T-helper 2 cell treated with Interferon-gamma antibody and Interleukin-4, amounts not matched to agents 5 μg/mL and 100 μg/mL, for 36 hours (primary cell): ENCODE measurements at regions not wholly inside any gene's neighbourhood (a gene's known extent, or its start where the extent isn't known, plus 50 kb on each side); places are given as distances from the start of the nearest gene placed in this dataset.
"Not testable (repeated sequence)": the region's sequence is repeated elsewhere in the genome, so short reads cannot be mapped to it uniquely, and the experiment has no call there.

Experiments
- DNase-seq: peaks from one replicate; pipeline ENCODE4 v3.0.0; 2021; ENCODE audit warnings: low spot score
- H3K27ac Mint-ChIP-seq: one replicate; pipeline ENCODE4 v1.8.0; 2021; ENCODE audit warnings: mild to moderate bottlenecking, mixed read lengths
- H3K27me3 Mint-ChIP-seq: one replicate; pipeline ENCODE4 v1.8.0; 2021; ENCODE audit warnings: low read depth, mixed read lengths
- H3K36me3 Mint-ChIP-seq: one replicate; pipeline ENCODE4 v1.8.0; 2021; ENCODE audit warnings: low read depth, mixed read lengths
- H3K4me1 Mint-ChIP-seq: one replicate; pipeline ENCODE4 v1.8.0; 2021; ENCODE audit warnings: low read depth, mixed read lengths
- H3K4me3 Mint-ChIP-seq: one replicate; pipeline ENCODE4 v1.8.0; 2022; ENCODE audit warnings: mild to moderate bottlenecking, moderate library complexity, mixed read lengths
- H3K9me3 Mint-ChIP-seq: one replicate; pipeline ENCODE4 v1.8.0; 2021; ENCODE audit warnings: mixed read lengths

- H3K27ac Mint-ChIP-seq: no peak overlapping the region
- no peak for DNase-seq
- H3K9me3 Mint-ChIP-seq: peaks cover 40% of the 10 kb centered on the region
- no peaks in the 10 kb centered on the region for H3K36me3 Mint-ChIP-seq
- H3K4me1 Mint-ChIP-seq: no peaks in the 10 kb centered on the region
- no peaks in the 10 kb centered on the region for H3K27me3 Mint-ChIP-seq
- H3K4me3 Mint-ChIP-seq: no peak overlapping the region
Observed at GRCh38 chr4:63269156-63269555, 1140.1 kb downstream of the TECRL start.

DNA sequence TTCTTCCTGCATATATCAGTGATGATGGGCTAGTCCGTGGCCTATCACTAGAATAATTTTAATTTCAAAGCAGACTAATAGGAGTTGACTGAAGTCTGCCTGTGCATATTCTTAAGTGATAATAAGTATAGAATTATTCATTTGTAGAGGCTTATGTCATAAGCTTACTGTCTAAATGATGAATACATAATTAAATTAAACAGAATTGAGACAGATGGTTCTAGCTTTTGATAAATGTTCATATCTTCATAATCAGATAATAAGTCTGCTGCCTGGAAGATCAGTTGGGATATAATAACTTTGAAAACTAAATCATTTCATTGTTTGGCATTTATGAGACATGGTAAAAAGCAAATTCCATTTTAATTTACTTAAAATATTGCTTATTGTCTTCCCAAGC, 1175.6 kb downstream of the TECRL start:
- H3K4me3 Mint-ChIP-seq: no peak overlapping the region
- H3K36me3 Mint-ChIP-seq: no peaks in the 10 kb centered on the region
- no peak overlapping the region for H3K27ac Mint-ChIP-seq
- H3K4me1 Mint-ChIP-seq: no peaks in the 10 kb centered on the region
- H3K9me3 Mint-ChIP-seq: peaks cover 27% of the 10 kb centered on the region
- no peaks in the 10 kb centered on the region for H3K27me3 Mint-ChIP-seq
- no peak for DNase-seq

- Mint-ChIP-seq H3K4me1 (no peaks in the 10 kb centered on the region), H3K27me3 (no peaks in the 10 kb centered on the region), H3K4me3 (no peak overlapping the region), H3K9me3 (peaks cover 21% of the 10 kb centered on the region), H3K27ac (no peak overlapping the region), H3K36me3 (no peaks in the 10 kb centered on the region)
- DNase-seq: no peak
Observed at GRCh38 chr4:63232058-63232457, 1177.2 kb downstream of the TECRL start.

DNA sequence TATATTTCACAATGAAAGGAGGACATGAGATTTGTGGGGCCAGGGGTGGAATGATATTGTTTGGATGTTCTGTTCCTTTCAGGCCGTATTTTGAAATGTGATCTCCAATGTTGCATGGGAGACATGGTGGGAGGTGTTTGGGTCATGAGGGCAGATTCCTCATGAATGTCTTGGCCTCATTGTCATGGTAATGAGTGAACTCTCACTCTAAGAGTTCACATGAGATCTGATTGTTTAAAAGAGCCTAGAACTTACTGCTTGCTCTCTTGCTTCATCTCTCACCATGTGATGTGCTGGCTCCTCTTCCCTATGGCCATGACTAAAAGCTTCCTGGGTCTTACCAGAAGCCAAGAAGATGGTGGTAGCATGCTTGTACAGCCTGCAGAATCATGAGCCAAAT, 1183.0 kb downstream of the TECRL start:
- H3K27ac Mint-ChIP-seq: no peak overlapping the region
- no peak for DNase-seq
- H3K9me3 Mint-ChIP-seq: peaks cover 32% of the 10 kb centered on the region
- no peaks in the 10 kb centered on the region for H3K27me3 Mint-ChIP-seq
- H3K4me3 Mint-ChIP-seq: no peak overlapping the region
- no peaks in the 10 kb centered on the region for H3K4me1 Mint-ChIP-seq
- no peaks in the 10 kb centered on the region for H3K36me3 Mint-ChIP-seq

DNA sequence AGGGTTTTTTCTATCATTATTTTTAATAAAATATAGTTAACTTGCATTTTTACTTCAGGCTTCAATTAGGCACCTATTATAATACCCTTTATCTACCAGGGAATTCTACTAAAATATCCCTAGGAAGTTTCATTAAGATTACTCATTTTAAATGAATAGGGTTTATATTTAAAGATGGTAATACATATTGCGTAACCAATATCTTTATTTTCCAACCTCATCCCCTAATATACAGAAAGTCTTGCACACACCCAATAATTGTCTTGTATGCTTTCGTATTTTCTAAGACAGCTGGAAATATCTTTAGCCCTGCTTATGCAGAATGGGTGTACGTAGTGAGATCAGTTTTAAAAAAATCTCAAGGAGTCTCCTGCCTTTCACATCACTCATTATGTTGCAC, 1186.8 kb downstream of the TECRL start:
- Mint-ChIP-seq H3K27ac (no peak overlapping the region), H3K36me3 (no peaks in the 10 kb centered on the region), H3K9me3 (peaks cover 49% of the 10 kb centered on the region), H3K4me3 (no peak overlapping the region), H3K4me1 (no peaks in the 10 kb centered on the region), H3K27me3 (no peaks in the 10 kb centered on the region)
- DNase-seq: no peak

DNA sequence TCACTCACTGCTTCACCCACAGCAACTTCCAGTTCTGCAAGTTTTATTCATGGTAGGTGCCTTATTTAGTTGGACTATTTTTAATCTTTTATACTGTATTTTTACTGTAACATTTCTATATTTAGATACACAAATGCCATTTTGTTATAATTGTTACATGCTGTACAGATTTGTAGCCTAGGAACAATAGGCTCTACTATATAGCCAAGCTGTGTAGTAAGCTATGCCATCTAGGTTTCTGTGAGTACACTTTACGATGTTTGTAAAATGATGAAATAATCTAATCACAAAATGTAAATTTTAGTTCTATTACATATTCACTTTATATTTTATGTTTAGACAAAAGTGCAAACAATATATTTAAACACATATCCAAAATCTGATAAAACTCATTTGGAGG, 1187.8 kb downstream of the TECRL start:
- no peaks in the 10 kb centered on the region for H3K4me1 Mint-ChIP-seq

GRCh38 chr4:63218856-63219255, 1190.4 kb downstream of the TECRL start:
- no peaks in the 10 kb centered on the region for H3K36me3 Mint-ChIP-seq
- peaks cover 57% of the 10 kb centered on the region for H3K9me3 Mint-ChIP-seq
- no peak overlapping the region for H3K27ac Mint-ChIP-seq
- no peaks in the 10 kb centered on the region for H3K4me1 Mint-ChIP-seq
- DNase-seq: no peak
- no peaks in the 10 kb centered on the region for H3K27me3 Mint-ChIP-seq
- H3K4me3 Mint-ChIP-seq: no peak overlapping the region

More for the DNA sequence above, 1187.8 kb downstream of the TECRL start:
- DNase-seq: no peak
- no peak overlapping the region for H3K4me3 Mint-ChIP-seq
- H3K36me3 Mint-ChIP-seq: no peaks in the 10 kb centered on the region
- no peaks in the 10 kb centered on the region for H3K27me3 Mint-ChIP-seq
- peaks cover 54% of the 10 kb centered on the region for H3K9me3 Mint-ChIP-seq
- no peak overlapping the region for H3K27ac Mint-ChIP-seq

DNA sequence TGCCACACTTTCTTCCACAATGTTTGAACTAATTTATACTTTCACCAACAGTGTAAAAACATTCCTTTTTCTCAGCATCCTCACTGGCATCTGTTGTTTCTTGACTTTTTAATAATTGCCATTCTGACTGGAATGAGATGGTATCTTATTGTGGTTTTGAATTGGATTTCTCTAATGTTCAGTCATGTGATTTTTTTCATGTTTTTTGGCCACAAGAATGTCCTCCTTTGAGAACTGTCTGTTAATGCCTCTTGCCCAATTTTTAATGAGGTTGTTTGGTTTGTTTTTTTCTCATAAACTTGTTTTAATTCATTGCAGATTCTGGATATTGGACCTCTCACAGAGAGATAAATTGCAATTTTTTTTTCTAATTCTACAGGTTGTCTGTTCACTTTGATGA, 1195.2 kb downstream of the TECRL start:
- H3K27me3 Mint-ChIP-seq: no peaks in the 10 kb centered on the region
- H3K9me3 Mint-ChIP-seq: peaks cover 50% of the 10 kb centered on the region
- DNase-seq: no peak
- H3K36me3 Mint-ChIP-seq: no peaks in the 10 kb centered on the region
- H3K4me1 Mint-ChIP-seq: no peaks in the 10 kb centered on the region
- no peak overlapping the region for H3K4me3 Mint-ChIP-seq
- H3K27ac Mint-ChIP-seq: no peak overlapping the region

GRCh38 chr4:63211776-63212479, 1197.3 kb downstream of the TECRL start:
- Mint-ChIP-seq H3K27me3 (no peaks in the 10 kb centered on the region), H3K4me1 (no peaks in the 10 kb centered on the region), H3K4me3 (no peak overlapping the region), H3K36me3 (no peaks in the 10 kb centered on the region), H3K27ac (no peak overlapping the region), H3K9me3 (peaks cover 37% of the 10 kb centered on the region)
- no peak for DNase-seq

DNA sequence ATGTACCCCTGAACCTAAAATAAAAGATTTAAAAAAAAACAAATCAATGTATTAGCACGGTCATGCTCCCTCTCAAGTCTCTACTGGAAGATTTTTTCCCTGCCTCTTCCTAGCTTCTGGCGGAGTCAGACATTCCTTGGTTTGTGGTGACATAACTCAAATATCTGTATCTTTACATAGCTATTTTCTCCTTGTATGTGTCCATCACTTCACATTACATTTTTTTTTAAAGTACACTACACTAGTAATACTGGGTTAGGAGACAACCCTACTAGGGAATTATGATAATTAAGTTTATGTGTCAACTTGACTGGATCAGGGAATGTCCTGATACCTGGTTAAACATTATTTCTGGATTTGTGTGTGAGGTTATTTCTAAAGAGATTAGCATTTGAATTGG, 1197.9 kb downstream of the TECRL start:
- no peaks in the 10 kb centered on the region for H3K36me3 Mint-ChIP-seq
- no peak overlapping the region for H3K27ac Mint-ChIP-seq
- DNase-seq: no peak
- H3K9me3 Mint-ChIP-seq: peaks cover 32% of the 10 kb centered on the region
- H3K4me1 Mint-ChIP-seq: no peaks in the 10 kb centered on the region
- no peaks in the 10 kb centered on the region for H3K27me3 Mint-ChIP-seq
- H3K4me3 Mint-ChIP-seq: no peak overlapping the region

DNA sequence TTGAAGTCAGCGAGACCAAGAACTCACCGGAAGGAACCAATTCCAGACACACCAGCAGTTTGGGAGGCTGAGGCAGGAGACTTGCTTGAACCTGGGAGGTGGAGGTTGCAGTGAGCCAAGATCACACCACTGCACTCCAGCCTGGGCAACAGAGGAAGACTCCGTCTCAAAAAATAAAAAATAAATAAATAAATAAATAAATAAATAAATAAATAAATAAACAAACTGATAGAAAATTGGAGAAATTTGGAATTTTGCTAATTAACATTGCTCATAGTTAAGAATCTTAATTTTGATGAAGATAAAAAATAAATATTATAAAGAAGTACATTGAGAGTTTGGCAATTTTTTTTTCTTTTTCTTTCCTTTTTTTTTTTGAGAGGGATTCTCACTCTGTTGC, 1216.2 kb downstream of the TECRL start:
- not testable (repeated sequence) for H3K36me3 Mint-ChIP-seq, DNase-seq, H3K27ac Mint-ChIP-seq, H3K27me3 Mint-ChIP-seq, H3K4me1 Mint-ChIP-seq, H3K4me3 Mint-ChIP-seq
- H3K9me3 Mint-ChIP-seq: peaks cover 29% of the 10 kb centered on the region

GRCh38 chr4:63171341-63171740, 1237.9 kb downstream of the TECRL start:
- Mint-ChIP-seq H3K27me3 (no peaks in the 10 kb centered on the region), H3K27ac (no peak overlapping the region), H3K4me3 (no peak overlapping the region), H3K4me1 (no peaks in the 10 kb centered on the region), H3K36me3 (no peaks in the 10 kb centered on the region), H3K9me3 (peaks cover 30% of the 10 kb centered on the region)
- DNase-seq: no peak

DNA sequence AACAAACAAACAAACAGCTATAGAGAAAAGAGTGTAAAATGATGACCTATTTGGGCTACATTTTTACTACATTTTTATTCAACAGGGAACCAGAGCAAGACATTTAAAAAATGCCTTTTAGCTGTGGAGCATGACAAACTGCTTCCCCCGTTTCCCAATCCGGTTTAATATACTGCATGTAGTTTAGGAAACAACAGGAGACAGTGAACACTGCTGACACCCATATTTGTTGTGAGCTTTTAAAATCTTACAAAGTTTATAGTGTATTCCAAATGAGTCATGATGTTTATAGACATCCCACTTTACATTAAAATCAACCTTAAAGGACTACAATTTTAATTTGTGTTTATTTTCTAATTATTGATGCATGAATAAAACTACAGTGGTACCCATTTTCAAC, 1238.3 kb downstream of the TECRL start:
- no peak overlapping the region for H3K27ac Mint-ChIP-seq
- H3K36me3 Mint-ChIP-seq: no peaks in the 10 kb centered on the region
- no peak overlapping the region for H3K4me3 Mint-ChIP-seq
- no peak for DNase-seq
- H3K27me3 Mint-ChIP-seq: no peaks in the 10 kb centered on the region
- no peaks in the 10 kb centered on the region for H3K4me1 Mint-ChIP-seq
- peaks cover 34% of the 10 kb centered on the region for H3K9me3 Mint-ChIP-seq

- peaks cover 43% of the 10 kb centered on the region for H3K9me3 Mint-ChIP-seq
- H3K4me3 Mint-ChIP-seq: no peak overlapping the region
- H3K27ac Mint-ChIP-seq: no peak overlapping the region
- no peaks in the 10 kb centered on the region for H3K4me1 Mint-ChIP-seq
- H3K36me3 Mint-ChIP-seq: no peaks in the 10 kb centered on the region
- no peak for DNase-seq
- no peaks in the 10 kb centered on the region for H3K27me3 Mint-ChIP-seq
Observed at GRCh38 chr4:63169836-63170235, 1239.4 kb downstream of the TECRL start.

DNA sequence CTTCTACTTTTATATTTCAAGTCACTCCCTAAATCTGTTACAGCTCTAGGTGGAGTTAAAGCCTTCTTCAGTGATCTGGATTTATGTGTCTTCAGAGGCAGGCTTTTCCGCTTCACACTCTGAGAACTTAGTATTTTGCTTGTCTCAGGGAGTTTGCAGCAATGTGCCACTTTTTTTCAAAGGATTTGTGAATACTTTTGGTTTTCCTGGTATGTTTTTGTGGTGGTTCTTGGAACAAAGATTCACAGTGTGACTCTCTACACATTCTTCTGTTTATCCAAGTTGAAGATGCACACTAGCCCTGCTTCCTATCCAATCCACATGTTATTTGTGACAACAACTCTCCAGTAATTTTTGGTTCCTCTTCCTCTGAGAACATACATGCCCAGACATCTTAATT, 1253.7 kb downstream of the TECRL start:
- H3K27me3 Mint-ChIP-seq: no peaks in the 10 kb centered on the region
- H3K36me3 Mint-ChIP-seq: no peaks in the 10 kb centered on the region
- DNase-seq: no peak
- H3K9me3 Mint-ChIP-seq: peaks cover 42% of the 10 kb centered on the region
- H3K4me1 Mint-ChIP-seq: no peaks in the 10 kb centered on the region
- no peak overlapping the region for H3K27ac Mint-ChIP-seq
- no peak overlapping the region for H3K4me3 Mint-ChIP-seq
